Spleen (tissue), 11 donors: ENCODE measurements at regions not wholly inside any gene's neighbourhood (a gene's known extent, or its start where the extent isn't known, plus 50 kb on each side); places are given as distances from the start of the nearest gene placed in this dataset.

Experiments used
- DNase-seq: peaks from one replicate; pipeline ENCODE4 v3.0.0-alpha.2; 2020
- H3K27ac ChIP-seq, 8 donors: fragments of 200-600 bp; sonication (generic) in 7 of 8; 1 replicate in 4 of 8; 2 replicates in 4 of 8; pipeline versions ENCODE4 v1.5.0 to v1.8.0; 2016 to 2021; ENCODE audit warnings: inconsistent platforms in 4 of 8, mild to moderate bottlenecking in 4 of 8, moderate library complexity in 1 of 8
- H3K27me3 ChIP-seq, 7 donors: fragments of 200-600 bp; sonication (generic) in 6 of 7; replicated peaks in 1 of 7; 1 replicate in 4 of 7; 2 replicates in 3 of 7; pipeline versions ENCODE4 v1.5.0 to v1.8.0; 2016 to 2021; ENCODE audit warnings: inconsistent platforms in 3 of 7, mild to moderate bottlenecking in 1 of 7
- H3K36me3 ChIP-seq, 6 donors: fragments of 200-600 bp; sonication (generic) in 5 of 6; 1 replicate in 4 of 6; 2 replicates in 2 of 6; pipeline versions ENCODE4 v1.5.0 to v1.8.0; 2016 to 2021; ENCODE audit warnings: inconsistent platforms in 2 of 6
- H3K4me1 ChIP-seq, 6 donors: fragments of 200-600 bp; sonication (generic) in 5 of 6; 1 replicate in 3 of 6; 2 replicates in 3 of 6; pipeline versions ENCODE4 v1.5.0 to v1.8.0; 2016 to 2021; ENCODE audit warnings: inconsistent platforms in 3 of 6
- H3K4me3 ChIP-seq, 8 donors: fragments of 200-600 bp; sonication (generic) in 7 of 8; 1 replicate in 4 of 8; 2 replicates in 4 of 8; pipeline versions ENCODE4 v1.5.0 to v1.8.0; 2016 to 2021; ENCODE audit warnings: inconsistent platforms in 4 of 8, mild to moderate bottlenecking in 4 of 8, moderate library complexity in 2 of 8
- H3K9me3 ChIP-seq, 8 donors: fragments of 200-600 bp; sonication (generic) in 7 of 8; 1 replicate in 4 of 8; 2 replicates in 4 of 8; pipeline versions ENCODE4 v1.5.0 to v1.8.0; 2016 to 2021; ENCODE audit warnings: inconsistent platforms in 4 of 8
- POLR2A ChIP-seq, 3 donors: fragments of 450-650 bp; IDR thresholded peaks; one replicate each; pipeline ENCODE4 v1.5.1; 2017; ENCODE audit warnings: antibody characterized with exemption in 3 of 3, mild to moderate bottlenecking in 1 of 3
- POLR2AphosphoS5 ChIP-seq, 3 donors: sonication (generic); formaldehyde crosslinking; IDR thresholded peaks; one replicate each; pipeline ENCODE4 v1.5.1; 2017; ENCODE audit warnings: antibody characterized with exemption in 3 of 3
- WGBS, 5 donors: extraction: QIAGEN DNeasy Blood & Tissue Kit in 3 of 5; methylation state at CpG; one replicate each; pipeline versions ENCODE4 v1.1.5 to v1.1.7; 2013 to 2018; 5-methylcytosine and 5-hydroxymethylcytosine counted together
- intact Hi-C: fragments of 100-400 bp; cut with DNase I; formaldehyde crosslinking; loops from one replicate; pipeline ENCODE4 v1.15.0; 2023; ENCODE audit warnings: low total_unique reads
- TF ChIP-seq, protein P1 (sequence below), 11 experiments: fragments of 200-600 bp in 7 of 11; fragments of 450-650 bp in 4 of 11; sonication (generic) in 4 of 11; IDR thresholded peaks in 8 of 11; conservative IDR thresholded peaks in 3 of 11; 1 replicate in 7 of 11; 2 replicates in 4 of 11; pipeline versions ENCODE4 v1.4.0 to v1.8.0; 2016 to 2021; ENCODE audit warnings: antibody characterized with exemption in 11 of 11, inconsistent platforms in 4 of 11, mild to moderate bottlenecking in 1 of 11
- donor health status: healthy with polysubstance abuse.
- donor health status: DM: no; HTN: no; CAD: no; lungs with moderate emphysema.
- donor health status: DM: no; HTN: no; CAD: no.
- donor health status: Bipolar disorder and iron deficiency.
- donor health status: healthy.
- donor health status: DM: no; HTN: no; CAD: no.
- donor health status: DM: yes; HTN: yes; CAD: no.

DNA sequence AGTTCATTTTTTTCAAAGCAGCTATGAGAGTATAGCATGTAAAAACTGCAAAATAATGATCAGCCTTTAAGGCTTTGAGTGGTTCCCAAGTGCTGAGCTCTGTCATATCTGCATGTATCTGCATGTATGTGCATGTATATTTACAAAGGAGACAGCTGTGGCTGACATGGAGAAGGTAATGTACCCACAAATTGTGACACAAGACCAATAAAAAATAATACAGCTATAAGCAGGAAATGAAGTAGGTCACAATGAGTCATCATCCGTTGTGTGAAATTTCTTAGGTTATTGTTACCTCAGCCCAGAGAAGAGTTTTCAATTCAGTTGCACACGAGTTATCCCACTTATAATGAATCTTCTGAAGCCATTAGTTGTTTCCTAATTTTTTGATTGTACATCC is 60.9 kb upstream of the MED4 start:
- DNase-seq = no peak
- Histone ChIP-seq H3K4me1 (peaks cover 21 to 99% (median 61%) of the 10 kb centered on the region in 6 donors), H3K9me3 (no peaks in the 10 kb centered on the region), H3K27ac (peak overlapping the region; percentile 67 to 95 (median 86)), H3K27me3 (no peaks in the 10 kb centered on the region), H3K36me3 (no peaks in the 10 kb centered on the region), H3K4me3 (peak overlapping the region in 1 of 8 donors; percentile 43)
- intact Hi-C loops = no loop called here
- WGBS, 5 donors = 10 to 20% (median 16%) methylated on average over 2 of the region's 2 CpGs
- no peak for TF ChIP-seq POLR2AphosphoS5 (IDR thresholded peaks at IDR 0.05)
- TF ChIP-seq, protein P1, sequence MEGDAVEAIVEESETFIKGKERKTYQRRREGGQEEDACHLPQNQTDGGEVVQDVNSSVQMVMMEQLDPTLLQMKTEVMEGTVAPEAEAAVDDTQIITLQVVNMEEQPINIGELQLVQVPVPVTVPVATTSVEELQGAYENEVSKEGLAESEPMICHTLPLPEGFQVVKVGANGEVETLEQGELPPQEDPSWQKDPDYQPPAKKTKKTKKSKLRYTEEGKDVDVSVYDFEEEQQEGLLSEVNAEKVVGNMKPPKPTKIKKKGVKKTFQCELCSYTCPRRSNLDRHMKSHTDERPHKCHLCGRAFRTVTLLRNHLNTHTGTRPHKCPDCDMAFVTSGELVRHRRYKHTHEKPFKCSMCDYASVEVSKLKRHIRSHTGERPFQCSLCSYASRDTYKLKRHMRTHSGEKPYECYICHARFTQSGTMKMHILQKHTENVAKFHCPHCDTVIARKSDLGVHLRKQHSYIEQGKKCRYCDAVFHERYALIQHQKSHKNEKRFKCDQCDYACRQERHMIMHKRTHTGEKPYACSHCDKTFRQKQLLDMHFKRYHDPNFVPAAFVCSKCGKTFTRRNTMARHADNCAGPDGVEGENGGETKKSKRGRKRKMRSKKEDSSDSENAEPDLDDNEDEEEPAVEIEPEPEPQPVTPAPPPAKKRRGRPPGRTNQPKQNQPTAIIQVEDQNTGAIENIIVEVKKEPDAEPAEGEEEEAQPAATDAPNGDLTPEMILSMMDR (IDR thresholded peaks at IDR 0.05 in 8 of 11, conservative IDR thresholded peaks at IDR 0.05 in 3 of 11) = no peak
- TF ChIP-seq POLR2A (IDR thresholded peaks at IDR 0.05) = no peak

DNA sequence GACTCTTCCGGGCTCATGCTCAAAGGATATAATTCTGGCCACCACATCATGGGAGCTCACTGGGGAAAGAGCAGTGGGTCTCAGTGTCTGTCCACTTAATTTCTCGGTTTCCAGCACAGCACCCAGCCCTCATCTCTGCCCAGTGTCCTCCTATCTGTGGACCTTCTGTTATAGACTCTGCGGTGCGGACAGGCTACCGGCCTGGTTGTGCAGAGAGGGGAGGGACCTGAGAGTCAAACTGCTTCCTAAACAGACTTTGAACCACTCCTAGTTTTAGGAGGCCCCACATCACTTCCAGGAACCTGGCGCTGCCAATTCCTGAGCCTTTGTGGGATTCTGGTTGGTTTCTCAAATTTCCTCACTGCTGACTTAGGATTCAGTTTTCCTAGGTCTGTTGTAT is 59.8 kb upstream of the MED4 start:
- Histone ChIP-seq H3K9me3 (no peaks in the 10 kb centered on the region), H3K36me3 (no peaks in the 10 kb centered on the region), H3K27ac (peak overlapping the region in 7 of 8 donors; percentile 83 to 95 (median 88)), H3K4me3 (peak overlapping the region in 1 of 8 donors; percentile 43), H3K27me3 (no peaks in the 10 kb centered on the region), H3K4me1 (peaks cover 21 to 95% (median 61%) of the 10 kb centered on the region in 6 donors)
- DNase-seq = no peak
- WGBS, 5 donors = 92 to 99% (median 95%) methylated on average over 6 of the region's 6 CpGs
- intact Hi-C loops = no loop called here
- TF ChIP-seq, protein P1 (IDR thresholded peaks at IDR 0.05 in 8 of 11, conservative IDR thresholded peaks at IDR 0.05 in 3 of 11) = no peak
- no peak for TF ChIP-seq POLR2A (IDR thresholded peaks at IDR 0.05)
- TF ChIP-seq POLR2AphosphoS5 (IDR thresholded peaks at IDR 0.05) = no peak

DNA sequence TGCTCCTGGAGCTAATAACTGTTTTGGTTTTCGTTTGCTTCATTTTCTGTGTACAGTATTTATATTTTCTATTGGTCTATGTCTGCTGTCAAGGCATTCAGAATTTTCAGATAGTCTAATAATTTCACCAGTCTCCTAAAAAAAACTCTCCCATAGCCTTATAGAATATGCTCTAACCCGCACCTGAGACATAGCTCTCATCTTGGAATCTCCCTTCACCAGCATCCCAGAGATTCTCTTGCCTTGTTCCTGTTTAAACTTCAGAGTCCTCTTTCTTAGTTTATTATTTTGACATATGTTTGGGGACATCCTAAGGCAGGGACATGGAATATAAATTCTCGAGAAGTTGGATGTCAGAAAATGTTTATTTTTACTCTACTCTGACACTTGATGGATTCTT is 58.3 kb upstream of the MED4 start:
- Histone ChIP-seq H3K4me1 (peaks cover 21 to 80% (median 49%) of the 10 kb centered on the region in 6 donors), H3K27ac (peak overlapping the region in 3 of 8 donors; percentile 72 to 95 (median 87)), H3K36me3 (no peaks in the 10 kb centered on the region), H3K4me3 (no peak overlapping the region), H3K27me3 (no peaks in the 10 kb centered on the region), H3K9me3 (no peaks in the 10 kb centered on the region)
- TF ChIP-seq, protein P1 (IDR thresholded peaks at IDR 0.05 in 8 of 11, conservative IDR thresholded peaks at IDR 0.05 in 3 of 11) = no peak
- no peak for TF ChIP-seq POLR2AphosphoS5 (IDR thresholded peaks at IDR 0.05)
- no peak for TF ChIP-seq POLR2A (IDR thresholded peaks at IDR 0.05)
- DNase-seq = no peak
- intact Hi-C loops = no loop called here
- WGBS, 5 donors = 86 to 92% (median 88%) methylated on average over 3 of the region's 3 CpGs

DNA sequence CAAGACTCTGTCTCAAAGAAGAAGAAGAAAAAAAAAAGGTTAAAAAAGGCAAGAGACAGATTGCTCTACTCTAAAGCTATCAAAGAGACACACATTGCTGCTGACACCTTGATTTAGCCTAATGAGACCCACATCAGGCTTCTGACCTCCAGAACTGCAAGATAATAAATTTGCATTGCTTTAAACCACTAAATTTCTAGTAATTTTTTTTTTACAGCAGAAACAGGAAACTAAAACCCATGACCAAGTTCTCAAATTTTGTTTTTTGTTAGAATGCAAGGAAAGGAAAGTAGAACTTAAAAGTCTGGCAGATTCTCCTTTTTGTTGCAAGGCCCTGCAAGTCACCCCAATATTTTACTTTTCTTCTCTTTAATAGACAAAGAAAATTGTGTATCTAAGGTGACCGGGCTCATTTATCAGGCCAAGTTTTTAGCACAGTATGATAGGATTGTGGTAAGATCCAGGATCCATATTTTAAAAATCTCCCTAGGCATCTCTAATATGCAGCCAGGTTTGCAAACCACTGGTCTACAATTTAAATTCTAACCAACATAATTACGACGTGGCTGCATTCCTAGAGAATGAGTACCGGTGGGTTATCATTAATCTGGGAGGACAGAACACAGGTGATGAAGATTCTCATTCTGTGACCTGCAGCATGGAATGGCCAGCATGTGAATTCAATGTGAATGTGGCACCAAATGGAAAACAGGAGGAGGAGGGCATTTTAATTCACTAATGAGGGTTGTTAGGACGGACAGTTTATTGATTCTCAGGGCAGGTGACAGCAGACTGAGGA is 56.7 kb upstream of the MED4 start:
- no peaks in the 10 kb centered on the region for H3K36me3 ChIP-seq
- H3K4me3 ChIP-seq = peak overlapping the region in 1 of 8 donors; percentile 28
- peak overlapping the region; percentile 48 to 95 (median 68) for H3K27ac ChIP-seq
- no peaks in the 10 kb centered on the region for H3K27me3 ChIP-seq
- intact Hi-C loops = no loop called here
- TF ChIP-seq, protein P1 (IDR thresholded peaks at IDR 0.05 in 8 of 11, conservative IDR thresholded peaks at IDR 0.05 in 3 of 11) = no peak
- TF ChIP-seq POLR2AphosphoS5 (IDR thresholded peaks at IDR 0.05) (no peak), POLR2A (IDR thresholded peaks at IDR 0.05) (no peak)
- peaks cover 11 to 64% (median 38%) of the 10 kb centered on the region in 6 donors for H3K4me1 ChIP-seq
- H3K9me3 ChIP-seq = no peaks in the 10 kb centered on the region
- WGBS, 5 donors = 43 to 61% (median 45%) methylated on average over 5 of the region's 5 CpGs
- DNase-seq = no peak
